CD14-positive monocyte (primary cell): ENCODE measurements at regions not wholly inside any gene's neighbourhood (a gene's known extent, or its start where the extent isn't known, plus 50 kb on each side); places are given as distances from the start of the nearest gene placed in this dataset.

Experiments
- DNase-seq, 3 donors: peaks; one replicate each; pipeline ENCODE4 v3.0.0-alpha.2; 2011 to 2022
- H2AFZ ChIP-seq: 2 replicates; pipeline ENCODE4 v1.6.0; 2012; ENCODE audit warnings: mild to moderate bottlenecking, low read depth, low read length, inconsistent platforms; ENCODE audit not compliant: insufficient read depth, poor library complexity, severe bottlenecking
- H3K27ac ChIP-seq, 2 donors: 1 replicate in 1 of 2; 2 replicates in 1 of 2; pipeline ENCODE4 v1.5.1; 2012 to 2013; ENCODE audit warnings: low read length in 2 of 2, control low read depth in 1 of 2, inconsistent platforms in 1 of 2, low read depth in 1 of 2, mild to moderate bottlenecking in 1 of 2
- H3K27me3 ChIP-seq, 2 donors: one replicate each; pipeline versions ENCODE4 v1.6.0 to v1.6.1; 2011 to 2013; ENCODE audit warnings: low read length in 2 of 2; ENCODE audit not compliant: control insufficient read depth in 2 of 2, insufficient read depth in 2 of 2
- H3K36me3 ChIP-seq, 2 donors: replicated peaks in 1 of 2; 1 replicate in 1 of 2; 2 replicates in 1 of 2; pipeline versions ENCODE4 v1.5.1 to v1.6.1; 2012 to 2013; ENCODE audit warnings: low read length in 2 of 2, control low read depth in 1 of 2, inconsistent platforms in 1 of 2, mild to moderate bottlenecking in 1 of 2; ENCODE audit not compliant: insufficient read depth in 2 of 2, control insufficient read depth in 1 of 2
- H3K4me1 ChIP-seq, 2 donors: 1 replicate in 1 of 2; 2 replicates in 1 of 2; pipeline versions ENCODE4 v1.5.1 to v1.6.1; 2012 to 2013; ENCODE audit warnings: low read length in 2 of 2, control low read depth in 1 of 2, inconsistent platforms in 1 of 2, mild to moderate bottlenecking in 1 of 2, moderate library complexity in 1 of 2; ENCODE audit not compliant: insufficient read depth in 2 of 2, control insufficient read depth in 1 of 2
- H3K4me2 ChIP-seq: replicated peaks from 2 replicates; pipeline ENCODE3; 2012; ENCODE audit warnings: low read length, moderate library complexity, mild to moderate bottlenecking; ENCODE audit not compliant: poor library complexity, severe bottlenecking; ENCODE audit errors: extremely low read depth
- H3K4me3 ChIP-seq, 3 experiments: fragments of 200-600 bp in 1 of 3; sonication (generic) in 1 of 3; replicated peaks in 1 of 3; 1 replicate in 2 of 3; 2 replicates in 1 of 3; pipeline ENCODE4 v1.5.1; 2011 to 2013; ENCODE audit warnings: low read length in 3 of 3, mild to moderate bottlenecking in 3 of 3, control low read depth in 2 of 3, low read depth in 2 of 3, inconsistent platforms in 1 of 3, moderate library complexity in 1 of 3
- H3K79me2 ChIP-seq: 2 replicates; pipeline ENCODE4 v1.6.0; 2012; ENCODE audit warnings: mild to moderate bottlenecking, control low read depth, inconsistent platforms, low read length, moderate library complexity; ENCODE audit not compliant: insufficient read depth
- H3K9ac ChIP-seq: 2 replicates; pipeline ENCODE4 v1.6.0; 2017; ENCODE audit warnings: low read length, mild to moderate bottlenecking; ENCODE audit not compliant: insufficient read depth, poor library complexity, severe bottlenecking
- H3K9me3 ChIP-seq, 2 donors: replicated peaks in 1 of 2; 1 replicate in 1 of 2; 2 replicates in 1 of 2; pipeline versions ENCODE4 v1.5.1 to v1.6.1; 2012 to 2013; ENCODE audit warnings: low read length in 2 of 2, control low read depth in 1 of 2; ENCODE audit not compliant: control insufficient read depth in 1 of 2, insufficient read depth in 1 of 2
- H4K20me1 ChIP-seq: 2 replicates; pipeline ENCODE4 v1.6.0; 2012; ENCODE audit warnings: mild to moderate bottlenecking, low read length, control low read depth, moderate library complexity; ENCODE audit not compliant: insufficient read depth
- H3K27ac Mint-ChIP-seq, 7 donors: one replicate each; pipeline ENCODE4 v1.8.0; 2020; ENCODE audit warnings: mild to moderate bottlenecking in 7 of 7, mixed read lengths in 7 of 7, moderate library complexity in 6 of 7, inconsistent platforms in 2 of 7
- H3K27me3 Mint-ChIP-seq, 3 donors: one replicate each; pipeline ENCODE4 v1.8.0; 2021 to 2022; ENCODE audit warnings: low read depth in 3 of 3, mild to moderate bottlenecking in 3 of 3, mixed read lengths in 3 of 3, moderate library complexity in 3 of 3, inconsistent platforms in 1 of 3
- H3K36me3 Mint-ChIP-seq, 2 donors: one replicate each; pipeline ENCODE4 v1.8.0; 2020; ENCODE audit warnings: mixed read lengths in 2 of 2, inconsistent platforms in 1 of 2, mild to moderate bottlenecking in 1 of 2
- H3K4me1 Mint-ChIP-seq: one replicate; pipeline ENCODE4 v1.8.0; 2020; ENCODE audit warnings: mild to moderate bottlenecking, mixed read lengths
- H3K4me3 Mint-ChIP-seq, 2 donors: one replicate each; pipeline ENCODE4 v1.8.0; 2020; ENCODE audit warnings: mild to moderate bottlenecking in 2 of 2, mixed read lengths in 2 of 2, moderate library complexity in 1 of 2
- H3K9me3 Mint-ChIP-seq, 7 donors: one replicate each; pipeline ENCODE4 v1.8.0; 2020 to 2022; ENCODE audit warnings: mixed read lengths in 7 of 7, mild to moderate bottlenecking in 6 of 7, moderate library complexity in 6 of 7, inconsistent platforms in 2 of 7
- WGBS: methylation state at CpG from one replicate; pipeline ENCODE4 v1.1.5; 2013; ENCODE audit warnings: missing lambda C conversion rate; ENCODE audit not compliant: insufficient coverage; 5-methylcytosine and 5-hydroxymethylcytosine counted together
- intact Hi-C, 2 donors: fragments of 100-400 bp; cut with micrococcal nuclease; formaldehyde crosslinking; loops; one replicate each; pipeline versions ENCODE4 v1.15.0 to v1.15.1; 2023
- TF ChIP-seq, protein P1 (sequence below): fragments of 200-600 bp; IDR thresholded peaks from one replicate; pipeline ENCODE4 v1.8.0; 2022; ENCODE audit warnings: antibody characterized with exemption, mild to moderate bottlenecking

DNA sequence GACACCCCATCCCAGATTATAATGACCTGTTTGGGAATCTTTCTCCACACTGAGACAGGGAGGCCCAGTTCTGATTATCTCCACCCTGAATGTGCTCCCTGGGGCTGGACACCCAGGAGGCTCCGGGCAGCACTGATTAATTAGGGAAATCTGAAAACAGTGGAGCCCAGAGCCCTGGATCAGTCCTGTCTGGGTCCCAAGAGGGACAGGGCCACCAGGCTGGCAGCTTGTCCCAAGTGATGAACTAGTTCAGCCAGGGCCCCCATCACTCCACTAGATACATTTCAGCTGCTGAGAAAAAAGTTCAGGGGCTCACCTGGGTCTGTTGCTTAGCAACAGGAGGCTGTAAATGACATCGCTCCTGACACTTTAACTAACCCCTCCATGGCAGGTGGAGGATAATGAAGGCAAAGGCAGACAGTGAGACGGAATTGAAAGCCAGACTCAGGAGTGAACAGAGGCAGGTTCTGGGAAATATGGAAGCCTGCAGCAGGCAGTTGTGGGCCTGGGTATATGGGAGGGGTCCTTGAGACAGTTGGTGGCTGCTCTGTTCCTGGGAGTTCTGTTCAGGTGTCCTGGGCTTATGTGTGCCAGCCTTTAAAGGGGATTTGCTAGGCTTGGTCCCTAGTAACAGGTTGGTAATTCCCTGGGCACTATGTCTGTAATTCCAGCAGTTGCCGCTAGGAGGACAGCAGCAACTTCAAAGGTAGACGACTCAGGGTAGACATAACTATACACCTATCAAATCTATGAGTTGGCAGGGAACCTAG, 78.3 kb upstream of the CTNNBL1 start:
- no peaks in the 10 kb centered on the region for H3K27me3 ChIP-seq
- no peaks in the 10 kb centered on the region for H3K79me2 ChIP-seq
- H3K4me3 ChIP-seq, result no peak overlapping the region
- Mint-ChIP-seq H3K4me3 (no peak overlapping the region), H3K27ac (no peak overlapping the region), H3K9me3 (peaks cover 0 to 8% (median 0%) of the 10 kb centered on the region in 7 donors), H3K36me3 (no peaks in the 10 kb centered on the region), H3K27me3 (peaks cover 8 to 15% (median 12%) of the 10 kb centered on the region in 3 donors), H3K4me1 (no peaks in the 10 kb centered on the region)
- no peak overlapping the region for H3K4me2 ChIP-seq
- no peaks in the 10 kb centered on the region for H4K20me1 ChIP-seq
- no peaks in the 10 kb centered on the region for H3K4me1 ChIP-seq
- no peaks in the 10 kb centered on the region for H3K9me3 ChIP-seq
- intact Hi-C loops, result no loop called here
- H2AFZ ChIP-seq, result no peak overlapping the region
- H3K27ac ChIP-seq, result no peak overlapping the region
- H3K9ac ChIP-seq, result no peak overlapping the region
- 73% methylated on average over 2 of the region's 5 CpGs for WGBS
- DNase-seq, result peak; percentile 8 to 30 (median 15)
- no peaks in the 10 kb centered on the region for H3K36me3 ChIP-seq
- TF ChIP-seq, protein P1, sequence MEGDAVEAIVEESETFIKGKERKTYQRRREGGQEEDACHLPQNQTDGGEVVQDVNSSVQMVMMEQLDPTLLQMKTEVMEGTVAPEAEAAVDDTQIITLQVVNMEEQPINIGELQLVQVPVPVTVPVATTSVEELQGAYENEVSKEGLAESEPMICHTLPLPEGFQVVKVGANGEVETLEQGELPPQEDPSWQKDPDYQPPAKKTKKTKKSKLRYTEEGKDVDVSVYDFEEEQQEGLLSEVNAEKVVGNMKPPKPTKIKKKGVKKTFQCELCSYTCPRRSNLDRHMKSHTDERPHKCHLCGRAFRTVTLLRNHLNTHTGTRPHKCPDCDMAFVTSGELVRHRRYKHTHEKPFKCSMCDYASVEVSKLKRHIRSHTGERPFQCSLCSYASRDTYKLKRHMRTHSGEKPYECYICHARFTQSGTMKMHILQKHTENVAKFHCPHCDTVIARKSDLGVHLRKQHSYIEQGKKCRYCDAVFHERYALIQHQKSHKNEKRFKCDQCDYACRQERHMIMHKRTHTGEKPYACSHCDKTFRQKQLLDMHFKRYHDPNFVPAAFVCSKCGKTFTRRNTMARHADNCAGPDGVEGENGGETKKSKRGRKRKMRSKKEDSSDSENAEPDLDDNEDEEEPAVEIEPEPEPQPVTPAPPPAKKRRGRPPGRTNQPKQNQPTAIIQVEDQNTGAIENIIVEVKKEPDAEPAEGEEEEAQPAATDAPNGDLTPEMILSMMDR, result peak; percentile 81

DNA sequence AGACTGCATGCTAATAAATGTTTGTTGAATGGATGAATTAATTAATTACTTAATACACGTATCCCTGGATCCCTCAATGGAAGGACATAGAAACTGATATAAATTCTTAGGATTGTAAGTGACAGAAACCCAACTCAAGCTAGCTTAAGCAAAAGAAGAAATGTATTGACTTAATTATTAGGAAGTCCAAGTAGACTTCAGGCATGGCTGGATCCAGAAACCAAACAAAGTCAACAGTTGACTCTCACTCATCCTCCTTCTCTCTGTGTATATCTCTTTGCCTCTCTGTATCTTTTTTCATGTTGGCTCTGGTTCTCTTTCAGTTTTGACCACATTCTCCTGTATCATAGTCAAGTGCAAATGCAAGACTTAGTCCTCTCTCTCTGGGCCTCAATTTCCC, 82.0 kb upstream of the CTNNBL1 start:
- H4K20me1 ChIP-seq, result no peaks in the 10 kb centered on the region
- no peak overlapping the region for H2AFZ ChIP-seq
- no peak overlapping the region for H3K9ac ChIP-seq
- H3K27me3 ChIP-seq, result no peaks in the 10 kb centered on the region
- no peaks in the 10 kb centered on the region for H3K4me1 Mint-ChIP-seq
- no peaks in the 10 kb centered on the region for H3K36me3 Mint-ChIP-seq
- H3K4me1 ChIP-seq, result no peaks in the 10 kb centered on the region
- H3K27me3 Mint-ChIP-seq, result peaks cover 7 to 15% (median 7%) of the 10 kb centered on the region in 3 donors
- H3K27ac ChIP-seq, result no peak overlapping the region
- H3K4me3 ChIP-seq, result no peak overlapping the region
- no peak overlapping the region for H3K27ac Mint-ChIP-seq
- no peaks in the 10 kb centered on the region for H3K9me3 ChIP-seq
- WGBS, result no CpG with 5 or more reads among the region's 1 CpG
- H3K4me3 Mint-ChIP-seq, result no peak overlapping the region
- DNase-seq, result no peak
- H3K79me2 ChIP-seq, result no peaks in the 10 kb centered on the region
- no peaks in the 10 kb centered on the region for H3K36me3 ChIP-seq
- TF ChIP-seq, protein P1, result no peak
- H3K9me3 Mint-ChIP-seq, result peaks cover 0 to 8% (median 2%) of the 10 kb centered on the region in 7 donors
- intact Hi-C loops, result no loop called here
- no peak overlapping the region for H3K4me2 ChIP-seq
